NCI-H2107 (cell line): ENCODE measurements at regions not wholly inside any gene's neighbourhood (a gene's known extent, or its start where the extent isn't known, plus 50 kb on each side); places are given as distances from the start of the nearest gene placed in this dataset.

Source experiments
- DNase-seq: peaks from one replicate; lab custom pipeline; 2025; lab: John Stamatoyannopoulos, UW

GRCh38 chr18:65146482-65147021 is 604.3 kb upstream of the CDH7 start:
- no peak for DNase-seq

- no peak for DNase-seq
These were observed 605.5 kb upstream of the CDH7 start for GRCh38 chr18:65145312-65145711.

- DNase-seq: no peak
These were observed 617.2 kb upstream of the CDH7 start for GRCh38 chr18:65133610-65134009.

GRCh38 chr18:65124633-65125032 is 626.2 kb upstream of the CDH7 start:
- no peak for DNase-seq

DNA sequence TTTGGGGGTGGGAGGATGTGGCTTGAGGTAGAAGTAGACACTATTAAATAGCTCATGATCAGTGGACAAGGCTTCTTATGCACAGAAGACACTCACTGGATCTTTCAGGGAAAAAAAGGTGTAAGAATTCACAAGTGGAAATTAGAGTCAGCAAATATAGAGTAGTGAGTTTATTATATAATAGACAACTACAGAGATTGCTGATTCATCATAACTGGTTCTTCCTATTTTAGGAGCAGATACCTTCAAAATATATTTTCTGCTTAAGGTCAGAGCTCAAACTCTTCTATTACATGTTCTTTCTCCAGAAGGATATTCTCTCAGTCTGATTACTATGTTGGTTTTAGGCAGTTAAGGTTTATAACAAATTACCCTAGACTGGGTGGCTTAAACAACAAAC is 646.9 kb upstream of the CDH7 start:
- no peak for DNase-seq

GRCh38 chr18:65093346-65093745 is 657.5 kb upstream of the CDH7 start:
- DNase-seq: no peak

DNA sequence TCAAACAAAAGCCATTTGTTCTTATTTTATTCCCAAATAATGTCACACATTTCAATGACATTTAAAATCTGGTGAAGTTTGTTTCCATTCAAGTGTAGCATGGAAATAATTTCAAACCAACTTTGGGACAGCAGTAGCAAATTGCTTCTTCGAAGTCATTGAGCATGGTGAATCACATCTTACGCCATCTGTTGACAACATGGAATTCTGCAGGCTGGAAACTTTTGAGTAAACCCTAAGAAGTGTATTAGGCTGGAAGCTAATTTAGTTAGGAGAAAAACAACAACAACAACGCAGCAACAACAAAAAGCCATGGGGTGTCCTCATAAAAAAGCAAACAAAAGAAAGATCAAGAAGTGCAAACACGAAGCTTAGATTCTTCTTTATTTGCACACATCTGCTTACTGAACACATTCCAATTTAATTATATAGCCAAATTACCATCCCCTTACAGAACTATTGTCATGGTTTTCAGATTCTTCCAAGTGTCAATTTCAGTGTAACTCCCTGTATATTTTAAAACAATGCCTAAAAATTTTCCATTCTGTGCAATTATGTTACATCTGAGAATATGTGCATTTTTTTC is 659.0 kb upstream of the CDH7 start:
- DNase-seq: peak; percentile 9

DNA sequence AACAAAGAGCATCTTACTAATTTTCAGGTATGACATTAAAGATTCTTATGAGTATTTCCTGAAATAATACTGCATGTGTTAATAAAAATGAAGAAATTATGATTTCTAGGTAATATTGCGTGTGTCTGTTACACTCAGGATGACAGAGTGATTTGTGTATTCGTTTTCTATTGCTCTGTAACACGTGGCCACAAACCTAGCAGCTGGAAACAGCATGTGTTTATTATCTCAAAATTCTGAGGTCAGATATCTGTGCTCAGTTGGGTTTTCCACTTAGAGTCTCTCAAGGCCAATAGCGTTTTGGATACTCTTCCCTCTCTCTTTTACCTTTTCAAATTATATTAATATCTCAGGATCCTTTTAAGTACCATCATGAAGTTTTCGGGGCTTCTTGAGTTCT is 667.9 kb upstream of the CDH7 start:
- DNase-seq: no peak

- no peak for DNase-seq
These were observed 669.0 kb upstream of the CDH7 start for GRCh38 chr18:65081786-65082185.

DNA sequence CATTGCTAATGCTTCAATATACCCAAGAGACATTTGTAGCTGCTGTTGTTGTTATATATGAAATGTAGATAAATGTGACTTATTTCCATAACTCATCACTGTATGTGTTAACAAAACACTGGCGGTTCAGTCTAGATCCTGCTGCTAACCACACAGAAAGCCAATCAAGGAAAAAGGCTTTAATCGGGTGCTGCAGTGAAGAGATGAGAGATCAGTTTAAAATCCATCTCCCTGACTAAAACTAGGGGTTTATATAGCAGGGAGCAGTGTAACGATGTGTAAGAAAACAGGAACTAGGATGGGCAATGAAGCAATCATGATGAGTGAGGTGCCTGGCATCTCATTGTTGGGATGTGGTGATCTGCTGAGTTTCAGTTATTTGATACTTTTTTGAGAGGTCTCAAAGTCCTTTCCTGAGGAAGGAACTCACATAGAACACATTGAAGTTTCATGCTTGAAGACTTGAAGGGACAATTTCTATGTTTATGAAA is 677.7 kb upstream of the CDH7 start:
- DNase-seq: no peak

DNA sequence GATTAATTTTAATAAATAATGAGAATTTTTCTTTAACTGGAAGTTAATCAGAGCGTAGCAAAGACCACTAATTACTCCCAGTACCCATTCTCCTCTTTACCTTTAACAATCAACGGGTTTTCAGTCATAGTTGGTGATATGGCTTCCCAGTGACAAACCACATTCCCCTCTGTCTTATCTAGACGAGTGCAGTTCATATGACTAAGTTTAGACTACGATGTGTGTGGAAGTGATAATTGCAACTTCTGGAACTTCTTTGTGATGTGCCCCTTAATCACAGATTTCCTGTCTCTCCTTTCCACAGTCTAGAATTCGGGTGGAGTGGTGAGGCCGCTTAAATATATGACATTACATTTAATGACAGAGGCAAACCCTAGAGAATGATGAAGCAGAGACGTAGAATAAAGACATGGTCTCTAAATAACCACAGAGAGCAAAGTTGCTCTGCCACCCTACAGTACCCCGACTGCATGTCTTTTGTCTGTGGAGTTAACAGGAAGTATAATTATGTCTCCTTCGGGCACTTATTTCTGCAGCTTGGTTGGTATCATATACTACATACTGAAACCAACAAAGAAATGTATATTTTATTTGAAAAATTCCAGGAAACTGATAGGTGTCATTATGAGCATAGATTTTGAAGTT is 693.3 kb upstream of the CDH7 start:
- no peak for DNase-seq

DNA sequence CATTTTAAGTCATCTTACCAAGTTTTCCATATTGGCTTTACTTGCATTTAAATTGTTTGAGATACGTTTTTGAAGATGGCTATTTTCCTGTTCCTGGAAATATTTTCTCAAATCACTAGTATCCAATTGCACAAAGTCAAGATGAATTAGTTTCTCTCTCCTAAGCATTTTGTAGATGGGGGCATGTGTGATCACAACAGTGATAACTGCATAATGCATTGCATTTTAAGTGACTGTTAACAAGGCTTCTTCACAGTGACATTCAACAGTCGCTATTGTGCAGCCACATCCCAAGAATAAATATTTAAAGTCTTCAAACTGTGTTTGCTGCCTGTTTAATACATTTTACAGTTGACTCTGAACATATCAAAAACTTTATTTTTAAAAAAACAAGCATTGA is 694.2 kb upstream of the CDH7 start:
- DNase-seq: no peak

DNA sequence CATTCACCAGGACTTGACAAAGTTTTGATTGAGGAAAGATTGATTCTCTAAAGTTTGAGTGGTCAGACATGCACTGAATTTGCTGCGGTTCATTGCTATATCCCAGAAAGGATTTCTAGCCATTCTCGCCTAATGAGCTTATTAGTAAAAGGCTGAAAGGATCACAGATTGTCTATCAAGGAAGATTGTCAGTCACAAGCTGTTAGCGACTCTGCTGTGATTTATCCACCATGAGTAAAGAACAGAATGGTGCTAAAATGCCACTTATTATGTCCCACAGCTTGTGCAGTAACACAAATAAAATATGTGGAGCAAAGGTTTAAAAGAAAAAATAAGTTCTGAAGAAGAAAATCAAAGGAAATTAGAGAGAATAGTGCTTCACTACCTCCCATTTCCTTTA is 701.2 kb upstream of the CDH7 start:
- DNase-seq: no peak

DNA sequence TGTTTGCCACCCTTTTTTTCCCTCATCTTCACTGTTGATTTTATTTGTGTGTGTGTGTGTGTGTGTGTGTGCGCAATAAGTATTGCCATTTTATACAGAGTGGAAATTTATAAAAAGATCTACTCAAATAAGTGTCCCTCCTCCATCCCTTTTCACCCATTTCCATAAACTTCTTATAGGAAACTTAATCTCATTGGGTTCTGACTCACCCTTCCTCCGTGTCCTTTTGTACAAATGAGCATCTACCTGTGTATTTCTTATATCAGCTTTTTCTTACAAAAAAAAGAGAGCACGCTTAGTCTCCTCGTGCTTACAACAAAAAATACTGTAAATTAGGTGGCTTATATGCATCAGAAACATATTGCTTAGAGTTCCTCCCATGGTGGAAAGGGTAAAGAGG is 711.2 kb upstream of the CDH7 start:
- DNase-seq: no peak

- no peak for DNase-seq
These were observed 715.1 kb upstream of the CDH7 start for GRCh38 chr18:65035701-65036100.

DNA sequence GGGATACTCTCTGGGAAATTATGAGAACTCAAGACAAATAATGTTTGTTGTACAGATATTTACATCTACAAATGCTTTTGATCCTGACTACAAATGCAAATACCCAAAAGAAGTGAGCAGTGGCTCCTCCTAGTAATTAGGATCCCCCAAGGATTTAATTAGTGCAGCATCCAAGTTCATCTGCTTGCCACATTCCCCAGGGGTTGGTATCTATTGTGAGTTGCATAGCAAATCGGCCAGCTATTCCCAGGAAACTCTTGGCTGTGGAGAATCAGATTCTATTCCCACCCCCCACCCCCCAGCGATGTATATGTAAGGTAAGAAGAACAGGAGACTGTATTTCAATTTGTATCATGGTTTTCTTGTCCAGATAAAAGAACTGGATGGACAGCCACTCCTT is 725.1 kb upstream of the CDH7 start:
- no peak for DNase-seq

GRCh38 chr18:65021021-65021420 is 729.8 kb upstream of the CDH7 start:
- no peak for DNase-seq

GRCh38 chr18:65018184-65018583 is 732.6 kb upstream of the CDH7 start:
- no peak for DNase-seq

DNA sequence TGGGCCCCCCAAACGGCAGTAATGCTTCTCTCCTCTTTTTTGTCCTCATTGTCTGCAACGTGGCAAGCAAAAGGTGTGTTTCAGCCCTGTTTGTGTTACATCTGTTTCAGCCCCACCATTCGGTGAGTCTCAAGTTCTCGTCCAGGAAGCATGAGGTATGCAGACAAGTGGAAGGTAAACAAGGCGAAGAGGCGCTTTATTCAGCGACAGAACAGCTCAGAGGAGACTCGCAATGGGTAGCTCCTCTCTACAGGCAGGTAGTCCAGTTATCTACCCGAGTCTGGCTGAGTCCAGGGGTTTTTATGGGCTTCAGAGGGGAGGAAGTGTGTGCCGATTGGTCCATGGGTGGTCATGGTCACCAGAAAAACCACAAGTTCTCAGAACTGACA is 733.4 kb upstream of the CDH7 start:
- DNase-seq: no peak

DNA sequence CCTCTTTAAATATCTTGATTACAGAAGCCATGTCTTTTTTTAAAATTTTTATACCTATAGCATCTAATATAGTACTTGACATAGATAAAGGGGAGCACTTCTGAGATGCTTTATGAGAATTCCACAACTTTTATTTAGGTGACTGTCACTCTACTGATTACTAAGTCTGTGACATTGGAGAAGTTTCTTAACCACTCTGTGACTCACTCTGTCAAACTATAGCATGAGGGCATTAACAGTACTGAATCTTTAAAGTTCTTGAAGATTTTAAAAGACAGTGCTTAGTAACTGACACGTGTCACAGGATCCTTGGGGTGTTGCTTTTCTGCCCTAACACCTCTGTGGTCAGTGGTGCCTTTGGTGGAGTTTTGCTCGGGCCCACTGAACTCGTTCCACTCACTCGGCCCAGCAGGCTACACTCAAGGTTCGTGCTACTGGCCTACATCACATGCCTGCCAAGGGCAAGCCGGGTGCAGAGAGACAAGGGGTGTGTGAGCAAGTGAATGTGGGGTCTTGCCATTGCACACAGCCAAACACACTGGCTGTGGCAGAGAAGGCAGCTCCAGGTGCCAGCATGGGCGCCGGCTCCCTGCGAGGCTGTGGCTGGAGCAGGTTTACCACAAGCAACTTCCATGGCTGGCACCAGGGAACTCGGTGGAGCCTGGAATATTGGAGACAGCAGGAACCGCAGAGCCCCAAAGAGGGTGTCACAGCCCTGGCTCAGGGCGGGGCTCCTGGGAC is 734.0 kb upstream of the CDH7 start:
- no peak for DNase-seq

- DNase-seq: no peak
These were observed 756.4 kb upstream of the CDH7 start for GRCh38 chr18:64994370-64994769.

DNA sequence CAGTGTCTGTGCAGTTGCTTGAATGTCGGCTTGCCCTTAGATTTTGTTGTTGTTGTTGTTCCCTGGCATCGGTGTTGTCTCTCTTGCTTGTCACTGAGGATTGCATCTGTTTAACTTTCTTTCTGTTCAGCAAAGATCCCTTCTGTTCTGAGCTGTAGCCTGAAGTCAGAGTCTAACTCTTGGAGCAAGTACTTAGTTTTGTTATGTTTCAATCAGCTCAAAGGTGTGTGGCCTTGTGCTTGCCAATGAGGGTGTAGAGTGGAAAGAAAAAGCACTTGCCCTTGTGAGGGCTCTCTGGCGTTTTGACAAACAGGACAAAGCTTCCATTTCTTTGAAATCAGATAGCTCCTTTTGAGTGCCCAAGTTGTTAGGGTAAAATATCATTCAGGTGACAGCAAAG is 757.1 kb upstream of the CDH7 start:
- no peak for DNase-seq

DNA sequence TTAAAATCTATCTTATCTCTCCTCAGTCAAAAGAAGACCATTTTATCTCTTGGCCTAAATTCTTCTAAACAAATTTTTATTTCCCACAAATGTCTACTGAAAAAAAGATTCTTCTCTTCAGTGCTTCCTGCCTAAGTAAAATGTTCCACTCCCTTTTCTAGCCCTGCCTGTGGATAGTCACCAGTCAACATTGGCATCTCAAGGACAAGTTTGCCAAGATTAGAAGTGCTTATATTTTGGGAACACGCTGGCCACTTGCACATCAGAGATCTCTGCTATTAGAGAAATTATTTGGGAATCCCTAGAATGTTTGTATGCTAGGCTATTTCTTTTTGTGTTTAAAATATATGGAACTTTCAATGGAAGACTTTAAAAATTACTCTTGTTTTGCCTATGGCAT is 758.2 kb upstream of the CDH7 start:
- DNase-seq: no peak
